HG03060 (cell line): ENCODE measurements at regions not wholly inside any gene's neighbourhood (a gene's known extent, or its start where the extent isn't known, plus 50 kb on each side); places are given as distances from the start of the nearest gene placed in this dataset.
A peak's percentile ranks its signal among the peaks of the same experiment; 100 is the strongest.
"Not testable (repeated sequence)": the region's sequence is repeated elsewhere in the genome, so short reads cannot be mapped to it uniquely, and the experiment has no call there.

Experiments used
- ATAC-seq: cut with Tn5 transposase; IDR thresholded peaks from one replicate; pipeline ENCODE4 v1.9.1; 2021; ENCODE audit warnings: low read depth, moderate number of reproducible peaks; ENCODE audit not compliant: unreplicated experiment

DNA sequence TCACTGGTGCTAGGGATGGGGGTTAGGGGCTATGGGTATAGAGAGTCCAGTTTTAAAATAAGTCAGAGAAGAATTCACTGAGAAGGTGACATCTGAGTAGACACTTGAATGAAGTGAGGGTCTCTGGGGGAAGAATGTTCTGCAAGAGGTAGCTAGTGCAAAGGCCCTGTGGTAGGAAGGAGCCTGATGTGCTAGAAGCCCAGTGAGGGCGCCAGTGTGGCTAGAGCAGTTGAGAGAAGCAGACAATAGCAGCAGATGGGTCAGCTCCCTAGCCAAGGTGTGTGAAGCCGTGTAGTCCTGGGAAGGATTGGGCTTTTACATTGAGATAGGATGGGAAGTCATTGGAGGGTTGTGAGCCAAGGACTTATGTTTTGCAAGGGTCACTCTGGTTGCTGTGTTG is 105.8 kb upstream of the PELI1 start:
- ATAC-seq: no peak

GRCh38 chr2:64250751-64251423 is 106.7 kb upstream of the PELI1 start:
- no peak for ATAC-seq

- ATAC-seq: no peak
These were observed 107.5 kb upstream of the PELI1 start for GRCh38 chr2:64251497-64252250.

GRCh38 chr2:64252251-64252978 is 108.2 kb upstream of the PELI1 start:
- ATAC-seq: not testable (repeated sequence)

DNA sequence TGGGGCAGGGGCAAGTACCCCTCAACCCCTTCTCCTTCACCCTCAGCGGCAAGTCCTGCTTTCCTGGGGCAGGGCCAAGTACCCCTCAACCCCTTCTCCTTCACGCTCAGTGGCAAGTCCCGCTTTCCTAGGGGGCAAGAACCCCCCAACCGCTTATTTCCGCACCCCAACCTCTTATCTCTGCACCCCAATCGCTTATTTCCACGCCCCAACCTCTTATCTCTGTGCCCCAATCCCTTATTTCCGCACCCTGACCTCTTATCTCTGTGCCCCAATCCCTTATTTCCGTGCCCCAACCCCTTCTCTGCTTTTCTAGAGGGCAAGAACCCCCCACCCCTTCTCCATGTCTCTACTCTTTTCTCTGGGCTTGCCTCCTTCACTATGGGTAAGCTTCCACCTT is 109.2 kb upstream of the PELI1 start:
- not testable (repeated sequence) for ATAC-seq

GRCh38 chr2:64258566-64258965 is 114.3 kb upstream of the PELI1 start:
- ATAC-seq: no peak

DNA sequence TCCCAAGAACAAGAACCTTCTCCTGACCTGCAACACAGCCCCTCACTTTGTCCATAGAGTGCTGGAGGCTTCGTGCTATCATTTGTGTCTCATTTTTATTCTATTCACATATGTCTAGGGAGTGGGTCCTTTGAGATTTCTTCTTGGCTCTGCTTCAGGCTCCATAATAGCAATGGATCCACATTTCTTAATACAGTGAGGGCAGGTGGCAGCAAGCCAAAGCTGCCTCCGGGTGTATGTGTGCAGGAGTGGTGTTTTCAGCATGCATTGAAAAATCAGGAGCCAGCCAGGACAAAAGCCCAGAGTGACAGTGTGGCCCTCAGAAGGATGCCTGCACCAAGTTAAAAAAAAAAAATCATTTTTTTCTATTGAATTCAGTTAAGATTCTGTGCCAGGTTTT is 115.1 kb upstream of the PELI1 start:
- ATAC-seq: no peak

DNA sequence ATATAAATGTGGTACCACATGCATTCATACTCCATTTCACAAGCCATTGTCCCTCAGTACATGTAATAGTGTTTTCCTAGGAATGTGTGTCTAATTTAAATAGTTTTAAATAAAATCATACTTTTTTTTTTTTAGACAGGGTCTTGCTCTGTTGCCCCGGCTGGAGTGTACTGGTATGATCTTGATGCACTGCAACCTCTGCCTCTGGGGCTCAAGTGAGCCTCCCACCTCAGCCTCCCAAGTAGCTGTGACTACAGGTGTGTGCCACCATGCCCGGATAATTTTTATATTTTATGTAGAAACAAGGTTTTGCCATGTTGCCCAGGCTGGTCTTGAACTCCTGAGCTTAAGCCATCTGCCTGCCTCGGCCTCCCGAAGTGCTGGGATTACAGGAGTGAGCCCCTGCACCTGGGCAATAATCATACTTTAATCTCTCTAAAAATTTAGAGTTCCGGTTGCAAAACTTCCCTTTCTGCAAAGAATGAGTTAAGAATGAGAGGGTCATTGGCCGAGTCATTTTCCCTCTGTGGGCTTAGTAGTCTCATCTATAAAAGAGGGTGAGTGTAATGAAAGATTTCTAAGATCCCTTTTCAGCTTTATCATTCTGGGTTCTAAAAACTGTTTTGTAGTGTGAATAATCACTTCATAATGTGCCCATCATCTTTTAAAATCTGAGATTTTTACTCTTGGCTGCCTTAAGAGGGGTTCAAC is 116.0 kb upstream of the PELI1 start:
- no peak for ATAC-seq

- ATAC-seq: peak; percentile 84
These were observed 116.6 kb upstream of the PELI1 start for GRCh38 chr2:64260817-64261216.

DNA sequence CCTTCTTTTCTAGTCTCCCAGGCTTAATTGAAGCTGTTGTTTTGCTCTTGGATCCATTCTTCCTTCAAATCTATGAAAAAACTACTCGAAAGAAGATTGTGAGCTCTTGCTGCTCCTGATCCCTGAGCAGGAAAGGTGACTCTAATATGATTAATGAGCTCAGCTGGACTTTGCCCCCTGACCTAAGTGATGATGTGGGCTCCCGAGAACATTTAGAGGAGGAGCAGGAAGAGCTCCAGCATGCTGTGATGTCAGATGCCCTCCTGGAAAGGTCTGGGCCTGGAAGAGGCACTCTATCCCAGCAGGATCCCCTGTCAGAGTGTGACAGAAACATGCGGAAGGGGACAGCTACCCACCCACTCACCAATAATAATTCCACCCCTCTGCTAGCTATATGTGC is 117.9 kb upstream of the PELI1 start:
- no peak for ATAC-seq

GRCh38 chr2:64262816-64263215 is 118.6 kb upstream of the PELI1 start:
- ATAC-seq: no peak

DNA sequence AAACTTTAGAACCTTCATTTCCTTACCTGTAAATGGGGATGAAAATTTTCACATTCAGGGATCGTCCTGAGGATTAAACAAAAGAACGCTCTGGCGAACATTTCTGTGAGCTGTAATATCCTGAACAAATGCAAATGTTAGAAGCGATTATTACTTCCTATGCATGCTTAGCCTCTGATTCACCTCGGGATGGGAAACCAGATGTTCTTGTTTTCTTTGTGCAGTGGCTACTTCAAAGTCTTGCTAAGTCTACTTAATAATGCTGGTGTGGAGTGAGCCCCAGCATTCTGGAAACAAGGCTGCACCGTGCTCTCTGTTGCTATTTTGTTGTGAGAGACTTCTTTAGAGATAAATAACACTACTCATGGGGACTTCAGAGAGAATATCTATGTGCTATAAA is 119.1 kb upstream of the PELI1 start:
- ATAC-seq: no peak

- no peak for ATAC-seq
These were observed 123.5 kb upstream of the PELI1 start for GRCh38 chr2:64267699-64268098.

DNA sequence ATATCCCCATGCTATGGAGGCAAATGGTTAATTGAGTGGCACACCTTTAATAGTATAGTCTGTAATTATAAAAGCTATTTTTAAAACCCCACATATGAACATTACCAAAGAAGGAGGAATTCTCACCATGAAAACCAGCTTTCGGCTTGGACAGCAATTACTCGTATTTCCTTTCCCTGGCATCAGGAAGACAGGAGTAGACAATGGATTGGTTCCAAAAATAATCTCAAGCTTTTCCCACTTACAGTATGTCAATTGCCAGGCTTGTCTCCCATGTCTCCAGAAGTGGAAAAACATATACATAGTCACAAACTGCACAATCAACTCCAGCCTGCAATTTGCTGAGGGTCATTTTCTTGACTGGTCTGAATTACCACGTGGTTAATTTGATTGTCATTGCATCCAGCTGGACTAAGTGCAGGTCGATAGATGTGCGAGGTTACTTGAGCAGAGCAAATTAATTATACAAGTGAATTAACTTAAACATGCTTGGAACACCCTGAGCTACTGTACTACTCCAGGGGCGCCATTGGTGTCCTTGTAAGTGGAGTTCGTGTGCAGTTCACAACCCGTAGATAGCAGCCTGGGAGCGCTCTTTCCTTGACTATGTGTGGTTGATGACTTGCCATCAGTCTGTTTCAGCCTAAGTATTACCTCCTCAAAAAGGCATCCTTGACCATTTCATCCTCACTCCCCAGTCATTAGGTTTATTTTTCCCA is 124.3 kb upstream of the PELI1 start:
- no peak for ATAC-seq

DNA sequence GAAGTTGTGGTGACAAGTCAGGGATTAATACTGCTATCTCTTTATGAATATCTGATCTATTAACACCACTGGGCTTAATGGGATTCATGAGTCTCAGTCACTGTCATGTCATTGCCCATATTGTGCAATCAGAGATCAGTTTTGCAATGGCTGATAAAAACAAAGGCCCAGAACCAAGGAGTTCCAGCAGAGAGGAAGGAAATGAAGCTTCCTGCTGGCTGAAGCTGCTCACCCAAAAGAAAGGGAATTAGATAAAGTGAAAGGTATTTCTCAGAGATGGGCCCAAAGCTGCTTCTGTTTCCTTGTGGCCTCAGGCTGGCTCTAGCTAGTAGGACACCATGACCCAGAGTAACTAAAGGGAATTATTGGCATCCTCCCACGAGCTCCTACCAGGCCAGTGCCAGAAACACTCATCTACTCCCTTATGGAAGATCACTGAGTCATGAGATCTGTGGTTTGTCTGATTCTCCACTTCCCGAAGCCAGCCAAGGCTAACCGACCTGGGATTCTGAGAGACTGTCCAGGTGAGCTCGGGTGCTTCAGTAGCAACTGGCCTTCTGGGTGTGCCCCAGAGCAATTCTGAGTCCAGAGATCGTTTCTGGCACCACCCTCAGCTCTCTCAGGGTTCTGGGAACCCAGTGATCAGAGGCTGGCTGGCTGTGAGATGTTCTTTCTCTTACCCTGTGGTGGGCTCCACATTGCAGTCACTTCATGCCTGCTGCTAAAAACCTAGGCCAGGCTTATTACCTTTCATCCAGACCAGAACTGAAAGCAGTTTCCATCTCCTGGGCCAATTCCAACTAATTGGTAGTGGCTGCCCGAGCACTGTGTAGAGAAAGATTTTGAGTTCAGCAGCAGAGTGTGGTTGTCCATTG is 129.5 kb upstream of the PELI1 start:
- ATAC-seq: no peak

DNA sequence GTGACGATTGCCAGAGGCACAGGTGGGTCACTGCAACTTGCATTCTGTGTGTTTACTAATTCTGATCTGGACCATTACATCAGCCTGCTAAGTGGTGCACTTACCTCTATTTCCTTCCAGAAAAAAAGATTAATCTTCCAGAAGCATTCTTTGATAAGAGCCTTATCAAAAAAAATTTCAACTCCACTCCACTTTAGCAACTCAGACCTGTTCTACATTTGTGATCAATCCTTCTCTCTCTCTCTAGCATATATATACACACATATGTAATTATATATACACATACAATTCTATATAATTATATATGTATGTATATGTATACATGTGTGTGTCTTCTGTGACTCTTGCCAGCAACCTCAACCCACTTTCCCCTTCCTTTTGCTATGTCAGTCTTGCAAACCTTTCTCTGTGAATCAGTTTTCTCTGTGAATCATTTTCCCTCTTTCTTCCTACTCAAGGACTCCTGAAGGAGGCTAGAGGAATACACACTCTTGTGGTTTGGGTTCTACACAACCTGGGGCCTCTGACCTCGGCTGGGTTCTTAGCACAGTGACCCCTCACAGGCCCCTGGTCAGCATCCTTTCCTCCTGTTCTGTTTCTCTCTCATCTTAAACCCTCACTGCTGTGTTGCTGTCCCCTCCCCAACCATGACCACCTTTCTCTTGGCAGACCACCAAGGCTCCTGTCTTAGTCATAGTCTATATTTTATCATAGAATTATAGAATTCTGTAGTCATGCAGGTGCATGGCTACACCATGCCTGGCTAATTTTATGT is 130.4 kb upstream of the PELI1 start:
- ATAC-seq: no peak

DNA sequence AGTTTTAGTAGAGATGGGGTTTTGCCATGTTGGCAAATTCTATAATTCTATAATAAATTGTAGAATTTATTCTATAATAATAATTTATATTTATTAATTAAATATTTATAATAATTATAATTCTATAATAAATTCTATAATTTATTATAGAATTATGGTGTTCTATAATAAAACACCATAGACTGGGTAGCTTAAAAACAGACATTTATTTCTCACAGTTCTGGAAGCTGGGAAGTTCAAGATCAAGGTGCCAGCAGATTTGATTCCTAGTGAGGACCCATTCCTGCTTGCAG is 130.9 kb upstream of the PELI1 start:
- ATAC-seq: no peak

- ATAC-seq: no peak
These were observed 132.3 kb upstream of the PELI1 start for GRCh38 chr2:64276417-64277095.
